Uterus (tissue), 2 donors: ENCODE measurements at regions not wholly inside any gene's neighbourhood (a gene's known extent, or its start where the extent isn't known, plus 50 kb on each side); places are given as distances from the start of the nearest gene placed in this dataset.

Experiments
- CTCF ChIP-seq, 4 experiments: fragments of 200-600 bp in 2 of 4; fragments of 450-650 bp in 2 of 4; sonication (generic) in 2 of 4; IDR thresholded peaks; one replicate each; pipeline ENCODE4 v1.5.1; 2016 to 2019; ENCODE audit warnings: antibody characterized with exemption in 4 of 4, mild to moderate bottlenecking in 2 of 4, moderate library complexity in 1 of 4
- POLR2A ChIP-seq, 2 donors: fragments of 450-650 bp; IDR thresholded peaks; one replicate each; pipeline ENCODE4 v1.6.1; 2016; ENCODE audit warnings: antibody characterized with exemption in 2 of 2, mild to moderate bottlenecking in 1 of 2, moderate library complexity in 1 of 2

GRCh38 chr1:30520476-30520875 lies 202.9 kb downstream of the MATN1 start:
- TF ChIP-seq CTCF (IDR thresholded peaks at IDR 0.05) (no peak), POLR2A (IDR thresholded peaks at IDR 0.05) (no peak)
